ENCODE measurements at regions not wholly inside any gene's neighbourhood (a gene's known extent, or its start where the extent isn't known, plus 50 kb on each side); places are given as distances from the start of the nearest gene placed in this dataset.

DNA sequence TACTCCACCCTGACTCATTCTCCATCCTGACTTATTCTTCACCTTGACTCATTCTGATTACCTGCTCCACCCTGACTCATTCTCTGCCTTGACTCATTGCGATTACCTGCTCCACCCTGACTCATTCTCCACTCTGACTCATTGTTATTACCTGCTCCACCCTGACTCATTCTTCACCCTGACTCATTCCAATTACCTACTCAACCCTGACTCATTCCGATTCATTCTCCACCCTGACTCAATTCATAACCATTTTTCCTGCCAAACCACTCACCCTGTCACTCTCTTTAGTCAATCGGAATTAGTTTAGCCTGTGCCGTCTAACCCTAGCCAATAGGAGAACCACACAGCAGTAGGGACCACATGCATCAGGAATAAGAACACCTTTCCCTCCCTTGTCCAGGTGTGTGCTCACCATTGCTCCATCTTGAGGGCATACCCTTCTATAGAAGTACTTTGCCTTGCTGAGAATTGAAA, 1227.4 kb upstream of the PCDH20 start:
- Histone ChIP-seq H3F3A (ENCODE audit: control insufficient read depth, insufficient read depth) (no peaks in the 10 kb centered on the region), H3K9me2 (replicated peaks; ENCODE audit: control insufficient read depth, low read length) (no peaks in the 10 kb centered on the region), H3K36me3 (ENCODE audit: control insufficient read depth, low read length) (no peaks in the 10 kb centered on the region; the same call in 1 of the 2 replicates), H3K27me3 (ENCODE audit: control insufficient read depth, low read length) (no peaks in the 10 kb centered on the region), H3K27ac (ENCODE audit: low read depth, low read length) (no peak overlapping the region), H3K79me2 (ENCODE audit: control insufficient read depth, low read length) (no peaks in the 10 kb centered on the region), H3K9me3 (ENCODE audit: control insufficient read depth, insufficient read depth, low read length) (peaks cover 10% of the 10 kb centered on the region; the same call in 1 of the 2 replicates), H3K4me2 (ENCODE audit: low read length) (no peak overlapping the region), H3K4me3 (ENCODE audit: low read length) (no peak overlapping the region), H3K4me1 (ENCODE audit: control insufficient read depth, low read length) (peaks cover 11% of the 10 kb centered on the region), H4K20me1 (ENCODE audit: control insufficient read depth, insufficient read depth, low read depth, low read length) (no peaks in the 10 kb centered on the region)
- no peak for TF ChIP-seq CTCF (IDR thresholded peaks at IDR 0.05; ENCODE audit: low read depth, low read length, poor library complexity, severe bottlenecking)
- TF ChIP-seq EZH2phosphoT487 (IDR thresholded peaks at IDR 0.05; ENCODE audit: borderline replicate concordance, low read length): no peak

DNA sequence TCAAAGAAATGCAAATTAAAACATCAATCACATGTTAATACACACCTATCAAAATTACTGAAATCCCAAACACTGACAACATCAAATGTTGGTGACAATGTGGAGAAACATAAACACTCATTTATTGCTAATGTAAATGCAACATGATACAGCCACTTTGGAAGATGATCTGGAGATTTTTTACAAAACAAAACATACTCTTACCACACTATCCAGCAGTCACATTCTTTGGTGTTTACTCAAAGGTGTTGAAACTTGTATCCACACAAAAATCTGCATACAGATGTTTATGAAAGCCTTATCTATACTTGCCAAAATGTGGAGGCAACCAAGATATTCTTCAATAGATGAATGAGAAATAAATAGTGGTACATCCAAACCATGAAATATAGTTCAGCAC, 1219.5 kb upstream of the PCDH20 start:
- no peak overlapping the region for H3K4me2 ChIP-seq (ENCODE audit: low read length)
- no peaks in the 10 kb centered on the region for H3K27me3 ChIP-seq (ENCODE audit: control insufficient read depth, low read length)
- no peaks in the 10 kb centered on the region for H3K36me3 ChIP-seq (ENCODE audit: control insufficient read depth, low read length)
- no peaks in the 10 kb centered on the region for H3K9me3 ChIP-seq (ENCODE audit: control insufficient read depth, insufficient read depth, low read length)
- no peaks in the 10 kb centered on the region for H3F3A ChIP-seq (ENCODE audit: control insufficient read depth, insufficient read depth)
- H3K4me1 ChIP-seq (ENCODE audit: control insufficient read depth, low read length): no peaks in the 10 kb centered on the region
- TF ChIP-seq EZH2phosphoT487 (IDR thresholded peaks at IDR 0.05; ENCODE audit: borderline replicate concordance, low read length) (no peak), CTCF (IDR thresholded peaks at IDR 0.05; ENCODE audit: low read depth, low read length, poor library complexity, severe bottlenecking) (no peak)
- H4K20me1 ChIP-seq (ENCODE audit: control insufficient read depth, insufficient read depth, low read depth, low read length): no peaks in the 10 kb centered on the region
- no peak overlapping the region for H3K4me3 ChIP-seq (ENCODE audit: low read length)
- H3K9me2 ChIP-seq (replicated peaks; ENCODE audit: control insufficient read depth, low read length): no peaks in the 10 kb centered on the region
- no peak overlapping the region for H3K27ac ChIP-seq (ENCODE audit: low read depth, low read length)
- H3K79me2 ChIP-seq (ENCODE audit: control insufficient read depth, low read length): no peaks in the 10 kb centered on the region

DNA sequence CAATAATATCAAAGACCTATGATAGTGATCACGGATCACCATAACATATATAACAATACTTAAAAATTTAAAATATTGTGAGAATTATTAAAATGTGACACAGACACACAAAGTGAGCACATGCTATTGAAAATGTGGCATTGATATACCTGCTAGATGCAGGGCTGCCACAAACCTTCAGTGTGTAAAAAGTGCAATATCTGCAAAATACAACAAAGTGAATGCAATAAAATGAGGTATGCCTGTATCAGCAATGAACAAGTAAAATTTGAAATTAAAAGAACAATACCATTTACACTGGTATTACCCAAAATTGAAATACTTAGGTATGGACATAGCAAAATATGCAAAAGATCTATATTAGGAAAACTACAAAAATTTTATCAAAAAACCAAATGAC, 1217.8 kb upstream of the PCDH20 start:
- Histone ChIP-seq H3K9me2 (replicated peaks; ENCODE audit: control insufficient read depth, low read length) (no peaks in the 10 kb centered on the region), H3K4me2 (ENCODE audit: low read length) (no peak overlapping the region), H3K27me3 (ENCODE audit: control insufficient read depth, low read length) (no peaks in the 10 kb centered on the region), H3F3A (ENCODE audit: control insufficient read depth, insufficient read depth) (no peaks in the 10 kb centered on the region), H3K27ac (ENCODE audit: low read depth, low read length) (no peak overlapping the region), H3K4me1 (ENCODE audit: control insufficient read depth, low read length) (no peaks in the 10 kb centered on the region), H3K4me3 (ENCODE audit: low read length) (no peak overlapping the region), H3K36me3 (ENCODE audit: control insufficient read depth, low read length) (no peaks in the 10 kb centered on the region), H3K9me3 (ENCODE audit: control insufficient read depth, insufficient read depth, low read length) (no peaks in the 10 kb centered on the region), H3K79me2 (ENCODE audit: control insufficient read depth, low read length) (no peaks in the 10 kb centered on the region), H4K20me1 (ENCODE audit: control insufficient read depth, insufficient read depth, low read depth, low read length) (no peaks in the 10 kb centered on the region)
- TF ChIP-seq EZH2phosphoT487 (IDR thresholded peaks at IDR 0.05; ENCODE audit: borderline replicate concordance, low read length): no peak
- no peak for TF ChIP-seq CTCF (IDR thresholded peaks at IDR 0.05; ENCODE audit: low read depth, low read length, poor library complexity, severe bottlenecking)
